GM18508 (cell line): ENCODE measurements at regions not wholly inside any gene's neighbourhood (a gene's known extent, or its start where the extent isn't known, plus 50 kb on each side); places are given as distances from the start of the nearest gene placed in this dataset.
"Not testable (repeated sequence)": the region's sequence is repeated elsewhere in the genome, so short reads cannot be mapped to it uniquely, and the experiment has no call there.

Experiments
- ATAC-seq: cut with Tn5 transposase; IDR thresholded peaks from one replicate; pipeline ENCODE4 v1.9.1; 2021; ENCODE audit warnings: moderate number of reproducible peaks; ENCODE audit not compliant: insufficient read depth, unreplicated experiment

GRCh38 chr20:53858516-53858915 lies 211.9 kb downstream of the BCAS1 start:
- not testable (repeated sequence) for ATAC-seq

DNA sequence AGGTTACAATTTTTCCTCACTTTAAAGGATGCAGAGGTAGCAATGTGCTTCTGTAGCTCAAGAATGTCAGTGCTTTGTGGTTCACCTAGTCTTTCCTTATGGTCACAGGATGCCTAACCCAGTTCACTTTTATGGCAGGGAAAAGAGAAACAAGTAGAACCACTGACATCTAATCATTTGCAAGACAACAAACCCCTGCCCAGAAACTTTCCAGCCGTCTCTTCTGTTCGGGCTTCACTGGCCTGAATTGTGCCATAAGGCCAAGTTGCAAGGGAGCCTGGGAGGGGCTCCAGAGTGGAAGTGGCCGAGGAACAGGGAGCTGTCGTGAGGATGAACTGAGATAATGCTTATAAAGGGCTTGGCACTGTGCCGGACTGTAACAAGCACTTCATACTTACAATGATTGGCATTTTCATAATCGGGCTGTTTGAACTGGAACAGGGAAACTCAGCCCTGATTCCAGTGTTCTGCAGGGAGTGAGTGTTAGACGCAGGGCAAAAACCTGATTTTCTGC lies 212.6 kb downstream of the BCAS1 start:
- ATAC-seq, result no peak

DNA sequence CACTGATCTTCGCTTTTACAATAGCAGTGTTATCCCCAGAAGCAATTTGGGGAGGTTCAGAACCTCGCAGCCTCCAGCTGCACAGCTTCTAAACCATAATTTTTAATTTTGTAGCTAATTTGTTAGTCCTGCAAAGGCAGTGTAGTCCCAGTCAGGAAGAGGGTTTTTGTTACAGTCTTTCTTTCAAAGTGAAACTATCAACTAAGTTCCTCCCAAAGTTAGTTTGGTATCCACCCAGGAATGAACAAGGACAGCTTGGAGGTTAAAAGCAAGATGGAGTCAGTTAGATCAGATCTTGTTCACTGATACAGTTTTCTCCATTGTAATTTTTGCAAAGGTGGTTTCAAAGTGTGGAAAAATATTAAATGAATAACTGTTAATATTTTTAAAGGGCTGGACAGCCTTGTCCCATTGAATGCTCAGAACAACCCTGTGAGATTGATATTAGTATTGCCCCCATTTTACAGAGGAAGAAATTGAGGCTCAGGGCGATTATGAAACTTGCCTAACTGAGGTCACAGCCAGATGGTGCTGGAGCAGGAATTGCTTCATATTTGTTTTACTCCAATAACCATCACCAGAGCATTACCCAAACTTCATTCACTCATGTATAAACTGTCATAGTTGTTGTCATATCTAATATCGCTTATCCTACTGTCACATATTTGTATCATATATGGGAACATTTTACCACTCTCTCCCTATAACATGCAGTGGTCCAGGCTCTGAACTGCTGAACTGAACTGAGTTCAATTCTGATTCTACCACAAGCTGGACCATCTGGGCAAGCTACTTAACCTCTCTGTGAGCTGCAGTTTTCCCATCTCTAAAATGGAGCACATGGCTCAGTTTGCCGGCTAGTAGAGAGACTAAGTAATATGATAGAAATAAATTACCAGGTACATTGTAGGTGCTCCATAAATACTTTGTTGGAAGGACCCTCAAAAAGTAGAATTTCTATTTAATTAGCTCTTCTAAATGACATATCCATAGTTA lies 213.8 kb downstream of the BCAS1 start:
- no peak for ATAC-seq

GRCh38 chr20:53855733-53856132 lies 214.7 kb downstream of the BCAS1 start:
- ATAC-seq, result no peak

- ATAC-seq, result not testable (repeated sequence)
Observed at GRCh38 chr20:53854609-53854926, 215.8 kb downstream of the BCAS1 start.

- no peak for ATAC-seq
Observed at GRCh38 chr20:53853111-53853713, 217.2 kb downstream of the BCAS1 start.

DNA sequence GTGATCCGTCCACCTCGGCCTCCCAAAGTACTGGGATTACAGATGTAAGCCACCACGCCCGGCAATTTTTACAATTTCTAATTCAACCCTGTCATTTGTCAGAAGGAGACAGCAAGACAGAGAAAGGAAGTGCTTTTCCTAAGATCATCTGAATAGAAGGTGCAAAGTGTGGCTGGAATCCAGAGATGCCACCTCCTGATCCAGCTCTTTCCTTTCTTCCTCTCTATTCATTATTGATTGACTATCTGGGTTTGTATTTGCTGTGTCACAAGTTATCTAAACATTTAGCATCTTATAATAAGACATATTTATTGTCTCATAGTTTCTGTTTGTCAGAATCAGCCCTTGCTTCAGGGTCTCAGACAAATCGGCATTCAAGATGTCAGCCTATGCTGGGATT lies 217.7 kb downstream of the BCAS1 start:
- ATAC-seq, result no peak

- ATAC-seq, result no peak
Observed at GRCh38 chr20:53852014-53852413, 218.4 kb downstream of the BCAS1 start.

- ATAC-seq, result no peak
Observed at GRCh38 chr20:53850319-53850718, 220.1 kb downstream of the BCAS1 start.

GRCh38 chr20:53849471-53850059 lies 220.8 kb downstream of the BCAS1 start:
- no peak for ATAC-seq

DNA sequence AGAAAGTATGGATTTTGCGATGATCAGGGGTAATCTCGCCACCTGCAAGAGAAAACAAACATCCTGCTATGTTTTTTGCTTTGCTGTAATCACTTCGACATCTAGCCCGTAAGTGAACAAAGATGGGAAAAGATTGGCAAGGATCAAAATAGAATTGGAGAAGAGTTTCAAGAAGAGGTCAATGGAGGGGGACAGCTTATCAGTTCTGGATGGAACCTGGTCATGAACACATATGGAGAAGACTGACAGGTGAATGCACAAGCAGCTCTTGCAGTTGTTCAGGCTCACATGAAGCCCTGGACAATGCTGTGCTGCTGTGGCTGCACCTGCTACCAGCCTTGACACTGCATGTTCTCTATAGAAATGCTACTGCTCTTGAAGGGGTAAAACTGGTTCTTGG lies 222.1 kb downstream of the BCAS1 start:
- ATAC-seq, result no peak

DNA sequence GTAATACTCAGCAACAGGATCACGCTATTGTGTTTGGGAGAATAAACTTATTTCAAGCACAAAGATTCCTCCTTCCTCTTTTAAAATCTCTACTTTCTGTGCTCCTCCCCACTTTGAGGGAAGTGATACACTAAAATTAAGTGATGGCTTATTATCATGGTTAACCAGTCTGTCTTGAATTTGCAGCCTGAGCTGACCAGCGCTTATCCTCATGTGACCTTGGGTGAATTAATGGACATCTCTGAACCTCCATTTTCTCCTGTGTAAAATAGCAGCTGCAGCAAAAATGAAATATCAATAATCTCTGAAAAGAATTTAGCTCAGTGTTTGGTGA lies 222.6 kb downstream of the BCAS1 start:
- ATAC-seq, result no peak

DNA sequence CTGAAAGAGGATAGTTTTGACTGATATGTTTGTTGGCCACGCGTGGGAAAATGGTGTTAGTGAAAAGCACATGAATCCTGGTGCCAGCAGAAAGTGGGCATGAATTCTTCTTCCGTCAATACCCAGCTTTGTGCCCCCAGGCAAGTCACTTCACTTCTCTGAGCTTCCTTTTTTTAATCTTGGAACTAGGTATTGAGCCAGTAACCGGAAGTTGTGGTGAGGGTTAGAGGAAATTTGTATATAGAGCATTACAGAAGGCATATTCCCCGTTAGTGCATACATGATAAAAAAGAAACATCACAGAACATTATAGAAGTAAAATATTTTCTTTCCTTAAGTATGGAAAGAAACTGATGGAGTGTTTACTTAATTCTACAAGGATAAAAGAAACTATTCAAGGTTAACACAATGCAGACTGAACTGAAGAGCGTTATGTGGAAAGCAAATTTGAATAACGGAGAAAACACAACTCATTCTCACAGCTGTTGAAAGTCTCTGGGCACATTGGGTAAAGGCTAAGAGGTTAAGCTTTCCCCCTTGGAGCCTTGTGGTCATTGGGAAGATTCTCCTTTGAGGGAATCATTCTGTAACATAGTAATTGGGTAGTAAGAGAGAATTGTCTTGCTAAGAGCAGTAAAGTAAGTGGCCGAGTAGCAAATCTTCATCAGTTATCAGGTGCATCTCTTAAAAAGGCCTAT lies 223.1 kb downstream of the BCAS1 start:
- ATAC-seq, result no peak

DNA sequence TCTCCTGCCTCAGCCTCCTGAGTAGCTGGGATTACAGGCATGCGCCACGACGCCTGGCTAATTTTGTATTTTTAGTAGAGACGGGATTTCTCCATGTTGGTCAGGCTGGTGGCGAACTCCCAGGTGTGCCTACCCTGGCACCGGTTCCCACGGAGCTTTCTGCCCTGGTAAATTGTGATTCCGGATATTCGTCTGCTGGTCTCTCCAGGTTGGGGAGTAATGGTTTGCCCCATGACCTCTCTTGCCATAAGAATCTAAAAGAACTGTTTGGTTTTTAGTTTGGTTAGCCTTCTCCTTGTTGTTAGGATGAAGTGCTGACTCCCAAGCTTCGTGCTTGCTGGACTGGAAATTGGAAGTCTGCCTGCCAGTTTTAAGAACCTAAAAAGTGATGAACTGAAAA lies 223.8 kb downstream of the BCAS1 start:
- ATAC-seq, result no peak

DNA sequence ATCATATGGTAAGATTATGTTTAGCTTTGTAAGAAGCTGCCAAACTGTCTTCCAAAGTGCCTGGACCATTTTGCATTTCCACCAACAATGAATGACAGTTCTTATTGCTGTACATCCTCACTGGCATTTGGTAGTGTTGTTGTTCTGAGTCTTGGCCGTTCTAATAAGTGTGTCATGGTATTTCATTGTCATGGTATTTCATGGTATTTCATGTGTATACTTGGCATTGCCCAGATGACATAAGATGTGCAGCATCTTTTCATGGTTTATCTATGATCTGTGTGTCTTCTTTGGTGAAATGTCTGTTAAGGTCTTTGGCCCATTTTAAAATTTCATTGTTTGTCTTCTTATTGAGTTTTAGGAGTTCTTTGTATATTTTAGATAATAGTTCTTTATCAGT lies 224.4 kb downstream of the BCAS1 start:
- no peak for ATAC-seq

- ATAC-seq, result no peak
Observed at GRCh38 chr20:53844259-53844658, 226.1 kb downstream of the BCAS1 start.

GRCh38 chr20:53843645-53844044 lies 226.7 kb downstream of the BCAS1 start:
- no peak for ATAC-seq

DNA sequence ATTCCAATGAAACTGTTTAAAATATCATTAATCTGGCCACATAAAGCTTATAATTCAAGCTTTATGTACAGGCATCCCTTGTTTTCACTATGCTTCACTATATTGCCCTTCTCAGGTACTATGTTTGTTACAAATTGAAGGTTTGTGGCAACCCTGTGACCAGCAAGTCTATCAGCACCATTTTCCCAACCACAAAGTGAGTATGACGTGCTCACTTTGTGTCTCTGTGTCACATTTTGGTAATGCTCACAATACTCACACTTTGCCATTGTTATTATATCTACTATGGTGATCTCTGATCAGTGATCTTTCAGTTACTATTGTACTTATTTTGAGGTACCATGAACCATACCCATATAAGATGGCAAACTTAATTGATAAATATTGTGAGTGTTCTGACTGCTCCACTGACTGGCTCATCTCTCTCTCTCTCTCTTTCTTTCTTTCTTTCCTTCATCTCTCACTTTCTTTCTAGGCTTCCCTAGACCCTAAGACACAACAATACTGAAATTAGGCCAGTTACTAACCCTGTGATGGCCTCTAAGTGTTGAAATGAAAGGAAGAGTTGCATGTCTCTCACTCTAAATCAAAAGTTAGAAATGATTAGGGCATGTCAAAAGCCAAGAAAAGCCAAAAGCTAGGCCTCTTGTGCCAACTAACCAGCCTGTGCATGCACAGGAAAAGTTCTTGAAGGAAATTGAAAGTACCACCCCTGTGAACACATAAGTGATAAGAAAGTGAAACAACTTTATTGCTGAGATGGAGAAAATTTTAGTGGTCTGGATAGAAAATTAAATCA lies 227.9 kb downstream of the BCAS1 start:
- ATAC-seq, result no peak

DNA sequence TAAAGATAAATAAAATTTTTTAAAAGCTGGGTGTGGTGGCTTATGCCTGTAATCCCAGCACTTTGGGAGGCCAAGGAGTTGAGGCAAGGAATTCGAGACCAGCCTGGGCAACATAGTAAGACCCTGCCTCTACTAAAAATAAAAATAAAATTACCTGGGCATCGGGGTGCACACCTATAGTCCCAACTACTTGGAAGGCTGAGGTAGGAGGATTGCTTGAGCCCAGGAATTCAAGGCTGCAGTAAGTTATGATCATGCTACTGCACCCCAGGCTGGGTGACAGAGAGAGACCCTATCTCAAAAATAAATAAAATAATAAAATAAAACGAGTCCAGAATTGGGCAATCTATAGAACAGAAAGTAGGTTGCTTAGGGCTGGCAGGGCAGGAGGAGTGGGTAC lies 228.7 kb downstream of the BCAS1 start:
- no peak for ATAC-seq

- ATAC-seq, result no peak
Observed at GRCh38 chr20:53840532-53840931, 229.9 kb downstream of the BCAS1 start.
